AML-193 (cell line): ENCODE measurements at regions not wholly inside any gene's neighbourhood (a gene's known extent, or its start where the extent isn't known, plus 50 kb on each side); places are given as distances from the start of the nearest gene placed in this dataset.
A peak's percentile ranks its signal among the peaks of the same experiment; 100 is the strongest.
"Not testable (repeated sequence)": the region's sequence is repeated elsewhere in the genome, so short reads cannot be mapped to it uniquely, and the experiment has no call there.

Source experiments
- DNase-seq, 2 experiments: peaks; one replicate each; lab custom pipeline; 2025; lab: John Stamatoyannopoulos, UW

GRCh38 chr13:26895808-26896466 lies 135.4 kb upstream of the GPR12 start:
- DNase-seq = no peak

GRCh38 chr13:26895081-26895807 lies 134.7 kb upstream of the GPR12 start:
- DNase-seq = no peak

GRCh38 chr13:26888632-26889031 lies 128.0 kb upstream of the GPR12 start:
- DNase-seq = no peak

GRCh38 chr13:26887594-26887993 lies 127.0 kb upstream of the GPR12 start:
- no peak for DNase-seq

- DNase-seq = no peak
These were observed 123.1 kb upstream of the GPR12 start for GRCh38 chr13:26883613-26884257.

GRCh38 chr13:26882731-26883130 lies 122.1 kb upstream of the GPR12 start:
- no peak for DNase-seq

- no peak for DNase-seq
These were observed 120.6 kb upstream of the GPR12 start for GRCh38 chr13:26881154-26881553.

GRCh38 chr13:26880735-26881134 lies 120.1 kb upstream of the GPR12 start:
- no peak for DNase-seq

GRCh38 chr13:26878438-26878837 lies 117.9 kb upstream of the GPR12 start:
- no peak for DNase-seq

GRCh38 chr13:26873386-26873698 lies 112.8 kb upstream of the GPR12 start:
- no peak for DNase-seq

- DNase-seq = peak; percentile 60 to 61
These were observed 112.2 kb upstream of the GPR12 start for GRCh38 chr13:26872525-26873385.

GRCh38 chr13:26867451-26868091 lies 107.0 kb upstream of the GPR12 start:
- peak in 1 of 2 experiments; percentile 10 for DNase-seq

- no peak for DNase-seq
These were observed 104.0 kb upstream of the GPR12 start for GRCh38 chr13:26864576-26864975.

- no peak for DNase-seq
These were observed 101.4 kb upstream of the GPR12 start for GRCh38 chr13:26861941-26862340.

- DNase-seq = no peak
These were observed 95.3 kb upstream of the GPR12 start for GRCh38 chr13:26855921-26856320.

GRCh38 chr13:26855071-26855470 lies 94.5 kb upstream of the GPR12 start:
- no peak for DNase-seq

- no peak for DNase-seq
These were observed 92.7 kb upstream of the GPR12 start for GRCh38 chr13:26853323-26853722.

GRCh38 chr13:26847281-26847680 lies 86.7 kb upstream of the GPR12 start:
- no peak for DNase-seq

GRCh38 chr13:26845063-26845462 lies 84.5 kb upstream of the GPR12 start:
- not testable (repeated sequence) for DNase-seq

GRCh38 chr13:26839682-26840081 lies 79.1 kb upstream of the GPR12 start:
- no peak for DNase-seq

- no peak for DNase-seq
These were observed 78.2 kb upstream of the GPR12 start for GRCh38 chr13:26838821-26839220.

- no peak for DNase-seq
These were observed 77.4 kb upstream of the GPR12 start for GRCh38 chr13:26837997-26838396.
